Liver (tissue), 3 donors: ENCODE measurements at regions not wholly inside any gene's neighbourhood (a gene's known extent, or its start where the extent isn't known, plus 50 kb on each side); places are given as distances from the start of the nearest gene placed in this dataset.

Experiments
- ATF3 ChIP-seq: IDR thresholded peaks from 2 replicates; pipeline ENCODE4 v1.6.1; 2016; ENCODE audit warnings: antibody characterized with exemption
- CTCF ChIP-seq: fragments of 150-350 bp; IDR thresholded peaks from 2 replicates; pipeline ENCODE4 v1.5.1; 2017; ENCODE audit warnings: improper control_type of control experiment, low read depth, low read length; ENCODE audit not compliant: missing input control
- EGR1 ChIP-seq, 2 donors: IDR thresholded peaks; 2 replicates each; pipeline ENCODE4 v1.6.1; 2016 to 2018; ENCODE audit warnings: antibody characterized with exemption in 2 of 2, low read depth in 2 of 2
- HNF4G ChIP-seq: IDR thresholded peaks from 2 replicates; pipeline ENCODE4 v1.6.1; 2016; ENCODE audit warnings: antibody characterized with exemption
- RXRA ChIP-seq, 2 donors: IDR thresholded peaks; 2 replicates each; pipeline ENCODE4 v1.6.1; 2017 to 2018; ENCODE audit warnings: antibody characterized with exemption in 2 of 2, mild to moderate bottlenecking in 1 of 2
- SP1 ChIP-seq: IDR thresholded peaks from 2 replicates; pipeline ENCODE4 v1.6.1; 2018; ENCODE audit warnings: antibody characterized with exemption, mild to moderate bottlenecking
- TAF1 ChIP-seq: conservative IDR thresholded peaks from 2 replicates; pipeline ENCODE4 v1.6.1; 2016; ENCODE audit warnings: antibody characterized with exemption, mild to moderate bottlenecking
- YY1 ChIP-seq: IDR thresholded peaks from 2 replicates; pipeline ENCODE4 v1.6.1; 2016; ENCODE audit warnings: antibody characterized with exemption, mild to moderate bottlenecking
- donor health status: healthy.
- donor health status: healthy.

GRCh38 chr16:25434064-25434463, 176.4 kb upstream of the ZKSCAN2 start:
- TF ChIP-seq CTCF (no peak), RXRA (IDR thresholded peaks at IDR 0.05) (no peak), YY1 (no peak), EGR1 (IDR thresholded peaks at IDR 0.05; ENCODE audit: low read depth in 2 of 2) (no peak), ATF3 (no peak), TAF1 (no peak), SP1 (no peak), HNF4G (no peak)
